Ishikawa (cell line): ENCODE measurements at regions not wholly inside any gene's neighbourhood (a gene's known extent, or its start where the extent isn't known, plus 50 kb on each side); places are given as distances from the start of the nearest gene placed in this dataset.

Experiments
- CEBPB ChIP-seq: IDR thresholded peaks from 2 replicates; pipeline ENCODE4 v1.6.1; 2012
- CREB1 ChIP-seq: IDR thresholded peaks from 2 replicates; pipeline ENCODE4 v1.6.1; 2012; ENCODE audit warnings: low read depth
- EGR1 ChIP-seq: IDR thresholded peaks from 2 replicates; pipeline ENCODE4 v1.6.1; 2012
- EP300 ChIP-seq: IDR thresholded peaks from 2 replicates; pipeline ENCODE4 v1.6.1; 2012; ENCODE audit warnings: borderline replicate concordance
- FOXM1 ChIP-seq: IDR thresholded peaks from 2 replicates; pipeline ENCODE4 v1.6.1; 2012; ENCODE audit warnings: low read depth, borderline replicate concordance
- NFIC ChIP-seq: IDR thresholded peaks from 2 replicates; pipeline ENCODE4 v1.6.1; 2012
- RAD21 ChIP-seq: IDR thresholded peaks from 2 replicates; pipeline ENCODE4 v1.6.1; 2012; ENCODE audit warnings: low read depth
- TAF1 ChIP-seq: IDR thresholded peaks from 2 replicates; pipeline ENCODE4 v1.6.1; 2012; ENCODE audit warnings: low read depth, mild to moderate bottlenecking
- TCF12 ChIP-seq: IDR thresholded peaks from 2 replicates; pipeline ENCODE4 v1.6.1; 2012; ENCODE audit warnings: low read depth
- TEAD4 ChIP-seq: IDR thresholded peaks from 2 replicates; pipeline ENCODE4 v1.6.1; 2012
- YY1 ChIP-seq: IDR thresholded peaks from 2 replicates; pipeline ENCODE4 v1.6.1; 2012; ENCODE audit warnings: low read depth
- ZBTB7A ChIP-seq: IDR thresholded peaks from 2 replicates; pipeline ENCODE4 v1.6.1; 2012; ENCODE audit warnings: low read depth
- TF ChIP-seq, protein P1 (sequence below): IDR thresholded peaks from 2 replicates; pipeline ENCODE4 v1.6.1; 2012; ENCODE audit warnings: low read depth, mild to moderate bottlenecking
- TF ChIP-seq, protein P2 (sequence below): IDR thresholded peaks from 2 replicates; pipeline ENCODE4 v1.6.1; 2012
- TF ChIP-seq, protein P3 (sequence below): IDR thresholded peaks from 2 replicates; pipeline ENCODE4 v1.6.1; 2012

DNA sequence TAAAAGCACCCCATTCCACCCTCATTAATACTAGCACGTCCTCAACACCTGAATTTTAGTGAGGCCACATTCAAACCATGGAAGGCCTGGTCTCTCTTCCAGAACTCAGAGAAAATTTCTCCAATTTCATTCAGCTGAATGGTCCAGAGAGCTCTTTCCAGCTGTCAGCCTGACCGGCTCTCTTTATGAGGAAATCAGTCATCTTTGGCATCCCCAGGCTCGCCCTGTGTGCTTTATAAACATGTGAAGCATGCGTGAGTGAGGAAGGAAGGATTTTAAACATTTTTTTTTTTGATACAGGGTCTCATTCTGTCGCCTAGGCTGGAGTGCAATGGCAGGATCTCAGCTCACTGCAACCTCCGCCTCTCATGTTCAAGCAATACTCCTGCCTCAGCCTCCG is 1812.9 kb upstream of the TENM3 start:
- no peak for TF ChIP-seq CEBPB
- TF ChIP-seq, protein P1, sequence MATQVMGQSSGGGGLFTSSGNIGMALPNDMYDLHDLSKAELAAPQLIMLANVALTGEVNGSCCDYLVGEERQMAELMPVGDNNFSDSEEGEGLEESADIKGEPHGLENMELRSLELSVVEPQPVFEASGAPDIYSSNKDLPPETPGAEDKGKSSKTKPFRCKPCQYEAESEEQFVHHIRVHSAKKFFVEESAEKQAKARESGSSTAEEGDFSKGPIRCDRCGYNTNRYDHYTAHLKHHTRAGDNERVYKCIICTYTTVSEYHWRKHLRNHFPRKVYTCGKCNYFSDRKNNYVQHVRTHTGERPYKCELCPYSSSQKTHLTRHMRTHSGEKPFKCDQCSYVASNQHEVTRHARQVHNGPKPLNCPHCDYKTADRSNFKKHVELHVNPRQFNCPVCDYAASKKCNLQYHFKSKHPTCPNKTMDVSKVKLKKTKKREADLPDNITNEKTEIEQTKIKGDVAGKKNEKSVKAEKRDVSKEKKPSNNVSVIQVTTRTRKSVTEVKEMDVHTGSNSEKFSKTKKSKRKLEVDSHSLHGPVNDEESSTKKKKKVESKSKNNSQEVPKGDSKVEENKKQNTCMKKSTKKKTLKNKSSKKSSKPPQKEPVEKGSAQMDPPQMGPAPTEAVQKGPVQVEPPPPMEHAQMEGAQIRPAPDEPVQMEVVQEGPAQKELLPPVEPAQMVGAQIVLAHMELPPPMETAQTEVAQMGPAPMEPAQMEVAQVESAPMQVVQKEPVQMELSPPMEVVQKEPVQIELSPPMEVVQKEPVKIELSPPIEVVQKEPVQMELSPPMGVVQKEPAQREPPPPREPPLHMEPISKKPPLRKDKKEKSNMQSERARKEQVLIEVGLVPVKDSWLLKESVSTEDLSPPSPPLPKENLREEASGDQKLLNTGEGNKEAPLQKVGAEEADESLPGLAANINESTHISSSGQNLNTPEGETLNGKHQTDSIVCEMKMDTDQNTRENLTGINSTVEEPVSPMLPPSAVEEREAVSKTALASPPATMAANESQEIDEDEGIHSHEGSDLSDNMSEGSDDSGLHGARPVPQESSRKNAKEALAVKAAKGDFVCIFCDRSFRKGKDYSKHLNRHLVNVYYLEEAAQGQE, result no peak
- TF ChIP-seq EGR1, result no peak
- TF ChIP-seq RAD21, result no peak

DNA sequence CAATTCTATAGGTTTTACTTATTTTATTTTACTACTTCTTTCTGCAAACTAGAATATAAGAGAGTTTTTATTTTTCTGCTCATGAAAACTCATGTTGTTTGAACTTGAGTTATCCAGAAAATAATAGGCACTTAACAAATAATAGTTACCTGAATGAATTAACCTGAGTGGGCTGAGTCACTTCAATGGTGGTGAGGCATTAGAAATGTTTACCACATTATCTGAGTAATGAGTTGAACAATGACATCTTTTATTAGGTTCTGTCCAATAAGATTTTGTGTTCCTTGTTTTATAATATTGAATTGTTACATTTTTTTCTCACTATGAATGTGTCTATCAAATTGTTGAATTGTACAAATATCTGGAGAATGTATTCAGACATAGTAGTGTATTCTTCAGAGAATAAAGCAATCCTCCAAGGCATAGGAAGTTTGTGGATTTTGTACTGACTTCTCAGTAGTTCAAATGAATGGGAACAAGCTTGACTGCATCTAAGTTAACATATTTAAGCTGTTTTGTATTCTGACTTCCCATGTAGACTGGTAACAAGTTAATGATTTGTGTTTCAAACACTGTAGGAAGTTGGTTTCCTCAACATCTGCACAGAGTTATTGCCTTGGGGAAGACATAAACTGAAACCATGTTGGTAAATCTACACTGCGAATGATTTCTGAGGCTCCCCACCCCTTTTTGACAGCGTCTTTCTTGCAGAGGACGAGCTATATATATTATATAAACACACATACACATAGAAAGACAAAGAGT is 1808.9 kb upstream of the TENM3 start:
- no peak for TF ChIP-seq CREB1
- no peak for TF ChIP-seq RAD21
- TF ChIP-seq TAF1, result no peak
- no peak for TF ChIP-seq YY1
- TF ChIP-seq, protein P2, sequence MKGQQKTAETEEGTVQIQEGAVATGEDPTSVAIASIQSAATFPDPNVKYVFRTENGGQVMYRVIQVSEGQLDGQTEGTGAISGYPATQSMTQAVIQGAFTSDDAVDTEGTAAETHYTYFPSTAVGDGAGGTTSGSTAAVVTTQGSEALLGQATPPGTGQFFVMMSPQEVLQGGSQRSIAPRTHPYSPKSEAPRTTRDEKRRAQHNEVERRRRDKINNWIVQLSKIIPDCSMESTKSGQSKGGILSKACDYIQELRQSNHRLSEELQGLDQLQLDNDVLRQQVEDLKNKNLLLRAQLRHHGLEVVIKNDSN, result no peak
- TF ChIP-seq CEBPB, result no peak
- TF ChIP-seq, protein P3, sequence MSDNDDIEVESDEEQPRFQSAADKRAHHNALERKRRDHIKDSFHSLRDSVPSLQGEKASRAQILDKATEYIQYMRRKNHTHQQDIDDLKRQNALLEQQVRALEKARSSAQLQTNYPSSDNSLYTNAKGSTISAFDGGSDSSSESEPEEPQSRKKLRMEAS, result no peak
- TF ChIP-seq, protein P1, result no peak
- no peak for TF ChIP-seq TEAD4

DNA sequence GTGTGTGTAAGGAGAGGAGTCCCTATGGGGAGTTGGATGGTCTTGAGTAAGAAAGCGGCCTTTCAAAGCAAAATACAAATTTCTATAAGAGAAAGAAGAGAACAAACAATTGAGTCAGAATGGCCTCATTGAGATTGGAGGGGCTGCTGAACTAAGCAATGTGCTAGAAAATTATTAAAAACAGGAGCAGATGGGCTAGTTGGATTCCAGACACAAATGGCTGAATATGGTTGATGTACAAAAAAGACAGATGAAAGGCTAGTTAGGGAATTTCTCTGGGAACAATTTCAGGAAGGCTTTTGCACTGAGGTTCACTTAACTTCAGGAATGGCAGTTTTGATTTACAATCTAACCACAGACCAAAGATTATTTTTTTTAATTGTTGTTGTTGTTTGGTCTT is 1806.8 kb upstream of the TENM3 start:
- TF ChIP-seq ZBTB7A (no peak), EGR1 (no peak), TCF12 (no peak), YY1 (no peak), FOXM1 (no peak), TAF1 (no peak), RAD21 (no peak), CEBPB (no peak), NFIC (no peak), CREB1 (no peak), TEAD4 (no peak), EP300 (no peak)
- TF ChIP-seq, protein P3, result no peak
- TF ChIP-seq, protein P1, result no peak
- TF ChIP-seq, protein P2, result no peak

DNA sequence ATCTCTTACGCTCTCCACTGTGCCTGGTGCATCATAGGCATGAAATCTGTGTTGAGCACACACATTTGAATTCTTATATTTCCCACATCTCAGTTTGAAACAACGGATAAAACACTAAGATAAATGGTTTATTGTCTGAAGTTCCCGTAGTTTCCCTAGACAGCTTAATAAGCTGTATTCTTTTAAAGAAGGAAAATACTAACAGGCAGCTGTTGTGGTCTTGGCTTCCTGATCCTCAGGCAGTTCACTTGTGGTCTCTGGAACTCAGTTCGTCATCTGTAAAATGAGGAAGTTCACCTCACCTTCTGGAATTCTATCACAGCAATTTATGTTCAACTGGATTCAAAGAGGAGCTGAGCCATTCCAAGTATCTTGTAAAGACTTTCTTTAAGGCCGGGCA is 1805.6 kb upstream of the TENM3 start:
- TF ChIP-seq CEBPB (no peak), TEAD4 (no peak), TCF12 (no peak)

DNA sequence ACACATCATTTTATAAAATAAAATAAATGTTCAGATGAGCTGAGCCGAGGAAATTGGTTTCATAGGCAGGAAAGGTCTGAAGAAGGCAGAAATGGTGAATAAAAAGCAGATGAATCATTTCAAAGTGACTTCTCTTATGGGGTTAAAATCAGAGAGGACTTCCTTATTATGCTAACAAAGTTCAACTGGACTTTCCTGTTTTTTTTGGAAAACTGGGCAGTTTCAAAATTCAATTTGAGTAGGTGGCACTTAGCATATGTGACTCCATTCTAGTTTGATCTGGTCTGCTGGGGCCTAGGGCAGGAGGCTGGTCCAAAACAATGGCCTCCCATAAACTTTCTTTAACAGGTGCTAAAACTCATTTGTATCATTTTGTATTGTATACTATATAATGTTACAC is 1794.9 kb upstream of the TENM3 start:
- TF ChIP-seq FOXM1 (no peak), TEAD4 (no peak), NFIC (no peak), EP300 (no peak), YY1 (no peak), CEBPB (no peak), EGR1 (no peak), TCF12 (no peak), TAF1 (no peak), CREB1 (no peak)
- TF ChIP-seq, protein P3, result no peak
- TF ChIP-seq, protein P2, result no peak
- TF ChIP-seq, protein P1, result no peak
